Hepatocyte (in vitro differentiated cells): ENCODE measurements at regions not wholly inside any gene's neighbourhood (a gene's known extent, or its start where the extent isn't known, plus 50 kb on each side); places are given as distances from the start of the nearest gene placed in this dataset.

Source experiments
- CTCF ChIP-seq: fragments of 200-600 bp; sonication (generic); IDR thresholded peaks from 2 replicates; pipeline ENCODE4 v1.5.1; 2016; ENCODE audit warnings: antibody characterized with exemption, mild to moderate bottlenecking; ENCODE audit not compliant: poor library complexity
- EZH2 ChIP-seq: fragments of 200-600 bp; sonication (generic); IDR thresholded peaks from 2 replicates; pipeline ENCODE4 v1.6.1; 2016; ENCODE audit warnings: antibody characterized with exemption, mild to moderate bottlenecking, borderline replicate concordance

- TF ChIP-seq CTCF (no peak), EZH2 (no peak)
These were observed 195.7 kb downstream of the GASK1B start for GRCh38 chr4:157977086-157977485.
